ENCODE measurements at regions not wholly inside any gene's neighbourhood (a gene's known extent, or its start where the extent isn't known, plus 50 kb on each side); places are given as distances from the start of the nearest gene placed in this dataset.
"Not testable (repeated sequence)": the region's sequence is repeated elsewhere in the genome, so short reads cannot be mapped to it uniquely, and the experiment has no call there.

GRCh38 chr9:104195142-104195541, 101.0 kb downstream of the SMC2 start:
- H3K4me3 ChIP-seq (ENCODE audit: control insufficient read depth, low read depth, low read length); DNase-seq (ENCODE audit: low read depth): not testable (repeated sequence)

DNA sequence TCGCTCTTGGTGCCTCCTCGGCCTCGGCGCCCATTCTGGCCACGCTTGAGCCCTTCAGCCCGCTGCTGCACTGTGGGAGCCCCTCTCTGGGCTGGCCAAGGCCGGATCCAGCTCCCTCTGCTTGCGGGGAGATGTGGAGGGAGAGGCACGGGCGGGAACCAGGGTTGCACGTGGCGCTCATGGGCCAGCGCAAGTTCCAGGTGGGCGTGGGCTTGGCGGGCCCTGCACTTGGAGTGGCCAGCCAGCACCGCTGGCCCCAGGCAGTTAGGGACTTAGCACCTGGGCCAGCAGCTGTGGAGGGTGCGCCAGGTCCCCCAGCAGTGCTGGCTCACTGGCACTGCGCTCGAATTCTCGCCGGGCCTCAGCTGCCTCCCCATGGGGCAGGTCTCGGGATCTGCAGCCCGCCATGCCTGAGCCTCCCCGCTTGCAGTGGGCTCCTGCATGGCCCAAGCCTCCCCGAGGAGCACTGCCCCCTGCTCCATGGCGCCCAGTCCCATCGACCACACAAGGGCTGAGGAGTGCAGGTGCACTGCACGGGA, 106.4 kb downstream of the SMC2 start:
- no peak overlapping the region for H3K4me3 ChIP-seq (ENCODE audit: control insufficient read depth, low read depth, low read length)
- no peak for DNase-seq (ENCODE audit: low read depth)
- TF ChIP-seq, protein P1, sequence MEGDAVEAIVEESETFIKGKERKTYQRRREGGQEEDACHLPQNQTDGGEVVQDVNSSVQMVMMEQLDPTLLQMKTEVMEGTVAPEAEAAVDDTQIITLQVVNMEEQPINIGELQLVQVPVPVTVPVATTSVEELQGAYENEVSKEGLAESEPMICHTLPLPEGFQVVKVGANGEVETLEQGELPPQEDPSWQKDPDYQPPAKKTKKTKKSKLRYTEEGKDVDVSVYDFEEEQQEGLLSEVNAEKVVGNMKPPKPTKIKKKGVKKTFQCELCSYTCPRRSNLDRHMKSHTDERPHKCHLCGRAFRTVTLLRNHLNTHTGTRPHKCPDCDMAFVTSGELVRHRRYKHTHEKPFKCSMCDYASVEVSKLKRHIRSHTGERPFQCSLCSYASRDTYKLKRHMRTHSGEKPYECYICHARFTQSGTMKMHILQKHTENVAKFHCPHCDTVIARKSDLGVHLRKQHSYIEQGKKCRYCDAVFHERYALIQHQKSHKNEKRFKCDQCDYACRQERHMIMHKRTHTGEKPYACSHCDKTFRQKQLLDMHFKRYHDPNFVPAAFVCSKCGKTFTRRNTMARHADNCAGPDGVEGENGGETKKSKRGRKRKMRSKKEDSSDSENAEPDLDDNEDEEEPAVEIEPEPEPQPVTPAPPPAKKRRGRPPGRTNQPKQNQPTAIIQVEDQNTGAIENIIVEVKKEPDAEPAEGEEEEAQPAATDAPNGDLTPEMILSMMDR (IDR thresholded peaks at IDR 0.05; ENCODE audit: control insufficient read depth, insufficient read depth, low read depth, low read length, missing control alignments) = no peak

DNA sequence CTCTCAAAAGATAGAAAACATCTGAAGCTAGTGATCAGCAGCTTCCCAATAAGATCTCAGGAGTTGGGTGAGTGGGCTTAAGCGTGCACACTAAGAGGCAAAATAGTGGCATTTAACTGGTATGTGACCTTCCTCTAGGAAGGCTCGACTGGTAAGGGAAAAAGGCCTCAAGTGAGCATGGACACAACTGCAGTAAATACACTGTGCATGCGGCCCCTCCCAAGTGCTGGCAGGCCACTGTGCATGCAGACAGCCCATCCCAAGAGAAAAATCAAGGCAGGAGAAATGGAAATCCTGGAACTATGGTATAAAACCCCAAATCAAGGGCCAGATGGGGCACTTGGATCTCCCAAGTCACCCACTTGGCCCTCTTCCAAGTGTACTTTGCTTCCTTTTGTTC, 112.7 kb downstream of the SMC2 start:
- no peak overlapping the region for H3K4me3 ChIP-seq (ENCODE audit: control insufficient read depth, low read depth, low read length)
- no peak for DNase-seq (ENCODE audit: low read depth)
- TF ChIP-seq, protein P1 (IDR thresholded peaks at IDR 0.05; ENCODE audit: control insufficient read depth, insufficient read depth, low read depth, low read length, missing control alignments) = no peak

- no peak overlapping the region for H3K4me3 ChIP-seq (ENCODE audit: control insufficient read depth, low read depth, low read length)
- TF ChIP-seq, protein P1 (IDR thresholded peaks at IDR 0.05; ENCODE audit: control insufficient read depth, insufficient read depth, low read depth, low read length, missing control alignments) = no peak
- no peak for DNase-seq (ENCODE audit: low read depth)
Observed at GRCh38 chr9:104209387-104209786, 115.3 kb downstream of the SMC2 start.

- TF ChIP-seq, protein P1 (IDR thresholded peaks at IDR 0.05; ENCODE audit: control insufficient read depth, insufficient read depth, low read depth, low read length, missing control alignments) = no peak
- H3K4me3 ChIP-seq (ENCODE audit: control insufficient read depth, low read depth, low read length) = no peak overlapping the region
- DNase-seq (ENCODE audit: low read depth) = no peak
Observed at GRCh38 chr9:104227108-104227507, 133.0 kb downstream of the SMC2 start.

- TF ChIP-seq, protein P1 (IDR thresholded peaks at IDR 0.05; ENCODE audit: control insufficient read depth, insufficient read depth, low read depth, low read length, missing control alignments) = no peak
- no peak for DNase-seq (ENCODE audit: low read depth)
- no peak overlapping the region for H3K4me3 ChIP-seq (ENCODE audit: control insufficient read depth, low read depth, low read length)
Observed at GRCh38 chr9:104232781-104233341, 138.8 kb downstream of the SMC2 start.

GRCh38 chr9:104233366-104233765, 139.3 kb downstream of the SMC2 start:
- TF ChIP-seq, protein P1 (IDR thresholded peaks at IDR 0.05; ENCODE audit: control insufficient read depth, insufficient read depth, low read depth, low read length, missing control alignments) = no peak
- no peak for DNase-seq (ENCODE audit: low read depth)
- no peak overlapping the region for H3K4me3 ChIP-seq (ENCODE audit: control insufficient read depth, low read depth, low read length)

DNA sequence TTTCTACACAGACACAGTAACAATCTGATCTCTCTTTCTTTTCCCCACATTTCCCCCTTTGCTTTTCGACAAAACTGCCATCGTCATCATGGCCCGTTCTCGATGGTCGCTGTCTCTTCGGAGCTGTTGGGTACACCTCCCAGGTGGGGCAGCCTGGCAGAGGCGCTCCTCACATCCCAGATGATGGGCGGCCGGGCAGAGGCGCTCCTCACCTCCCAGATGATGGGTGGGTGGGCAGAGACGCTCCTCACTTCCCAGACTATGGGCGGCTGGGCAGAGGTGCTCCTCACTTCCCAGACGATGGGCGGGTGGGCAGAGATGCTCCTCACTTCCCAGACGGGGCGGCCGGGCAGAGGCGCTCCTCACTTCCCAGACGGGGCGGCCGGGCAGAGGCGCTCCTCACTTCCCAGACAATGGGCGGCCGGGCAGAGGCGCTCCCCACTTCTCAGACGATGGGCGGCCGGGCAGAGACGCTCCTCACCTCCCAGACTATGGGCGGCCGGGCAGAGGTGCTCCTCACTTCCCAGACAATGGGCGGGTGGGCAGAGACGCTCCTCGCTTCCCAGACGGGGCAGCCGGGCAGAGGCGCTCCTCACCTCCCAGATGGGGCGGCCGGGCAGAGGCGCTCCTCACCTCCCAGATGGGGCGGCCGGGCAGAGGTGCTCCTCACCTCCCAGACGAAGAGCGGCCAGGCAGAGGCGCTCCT, 140.7 kb downstream of the SMC2 start:
- DNase-seq (ENCODE audit: low read depth); H3K4me3 ChIP-seq (ENCODE audit: control insufficient read depth, low read depth, low read length): not testable (repeated sequence)

GRCh38 chr9:104235347-104236120, 141.4 kb downstream of the SMC2 start:
- DNase-seq (ENCODE audit: low read depth); H3K4me3 ChIP-seq (ENCODE audit: control insufficient read depth, low read depth, low read length): not testable (repeated sequence)

All from AG09309 (cell line).